PC-3 (cell line): ENCODE measurements at regions not wholly inside any gene's neighbourhood (a gene's known extent, or its start where the extent isn't known, plus 50 kb on each side); places are given as distances from the start of the nearest gene placed in this dataset.

ENCODE experiments used
- CTCF ChIP-seq: fragments of 300-600 bp; sonication (generic); conservative IDR thresholded peaks from 2 replicates; pipeline ENCODE4 v1.5.1; 2017; ENCODE audit warnings: antibody characterized with exemption, low read depth, mild to moderate bottlenecking, low read length
- EZH2 ChIP-seq: fragments of 300-600 bp; sonication (generic); IDR thresholded peaks from one replicate; pipeline ENCODE4 v1.6.1; 2017; ENCODE audit warnings: antibody characterized with exemption, mild to moderate bottlenecking, low read length; ENCODE audit not compliant: unreplicated experiment

- no peak for TF ChIP-seq EZH2
- TF ChIP-seq CTCF = no peak
Measured at GRCh38 chr9:117521293-117521692, 106.4 kb upstream of the ASTN2 start.
